ENCODE measurements at regions not wholly inside any gene's neighbourhood (a gene's known extent, or its start where the extent isn't known, plus 50 kb on each side); places are given as distances from the start of the nearest gene placed in this dataset.

DNA sequence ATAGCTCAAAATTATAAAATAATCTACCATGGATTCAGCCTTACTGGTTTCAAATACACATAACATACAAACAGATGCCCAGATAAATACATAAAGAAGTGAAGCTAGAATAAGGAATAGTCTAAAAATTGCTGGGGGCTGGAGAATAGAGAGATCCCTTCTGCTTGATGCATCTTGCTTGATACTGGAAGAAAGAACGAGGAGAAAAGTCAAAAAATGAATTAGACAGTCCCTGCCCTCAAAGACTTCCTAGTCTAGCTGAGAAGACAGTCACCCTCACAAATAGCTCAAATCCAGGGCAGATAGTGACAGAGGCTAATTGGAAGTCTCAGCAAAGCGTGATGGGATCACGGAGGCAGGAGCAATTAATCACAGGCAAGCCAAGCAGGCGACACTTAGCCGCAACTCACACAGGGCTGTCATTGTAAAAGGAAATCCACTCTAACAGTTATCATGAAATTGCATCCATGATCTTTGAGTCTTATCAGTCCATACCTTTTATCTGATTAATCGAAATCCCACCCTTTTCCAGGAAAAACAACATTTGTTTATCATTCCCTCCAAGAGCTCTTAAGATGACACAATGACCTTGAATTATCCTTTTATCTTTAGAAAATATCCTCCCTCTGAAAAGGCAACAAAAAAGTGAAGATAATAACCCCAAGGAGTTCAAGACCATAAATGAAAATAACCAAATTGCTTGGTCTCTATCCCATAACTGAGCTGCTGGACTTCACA lies 59.7 kb upstream of the TIAM1 start:
- Histone ChIP-seq H3K4me1 (ENCODE audit: insufficient read depth, low read length) (peaks cover 7% of the 10 kb centered on the region; the same call in 1 of the 2 replicates), H3K36me3 (ENCODE audit: insufficient read depth, low read length) (no peaks in the 10 kb centered on the region), H3K9me3 (ENCODE audit: control insufficient read depth, insufficient read depth, low read length) (no peaks in the 10 kb centered on the region), H3K9ac (ENCODE audit: low read depth, low read length) (no peak overlapping the region)

DNA sequence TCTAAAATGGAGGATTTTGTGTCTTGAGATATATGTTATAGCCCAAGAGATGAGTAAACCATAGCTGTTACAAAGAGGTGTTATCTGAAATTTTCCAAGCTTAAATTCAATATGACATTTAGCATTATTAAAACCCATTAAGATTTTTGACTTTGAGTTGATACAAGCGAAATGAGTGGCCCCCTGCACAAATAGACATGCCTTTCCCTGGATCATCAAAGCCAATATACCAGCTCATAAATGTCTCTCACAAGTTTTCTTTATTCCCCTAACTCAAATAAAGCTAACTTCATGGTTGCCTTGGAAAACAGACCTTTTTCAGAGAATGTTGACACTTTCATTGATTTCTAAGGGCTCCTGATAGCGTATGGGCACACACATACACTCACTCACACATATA lies 55.5 kb upstream of the TIAM1 start:
- no peaks in the 10 kb centered on the region for H3K36me3 ChIP-seq (ENCODE audit: insufficient read depth, low read length)
- H3K9ac ChIP-seq (ENCODE audit: low read depth, low read length), result no peak overlapping the region
- no peaks in the 10 kb centered on the region for H3K9me3 ChIP-seq (ENCODE audit: control insufficient read depth, insufficient read depth, low read length)
- H3K4me1 ChIP-seq (ENCODE audit: insufficient read depth, low read length), result peaks cover 16% of the 10 kb centered on the region

GRCh38 chr21:31398574-31398973 lies 54.5 kb upstream of the TIAM1 start:
- Histone ChIP-seq H3K9me3 (ENCODE audit: control insufficient read depth, insufficient read depth, low read length) (no peaks in the 10 kb centered on the region), H3K4me1 (ENCODE audit: insufficient read depth, low read length) (peaks cover 16% of the 10 kb centered on the region), H3K9ac (ENCODE audit: low read depth, low read length) (no peak overlapping the region), H3K36me3 (ENCODE audit: insufficient read depth, low read length) (no peaks in the 10 kb centered on the region)

- Histone ChIP-seq H3K9me3 (ENCODE audit: control insufficient read depth, insufficient read depth, low read length) (no peaks in the 10 kb centered on the region), H3K9ac (ENCODE audit: low read depth, low read length) (no peak overlapping the region), H3K36me3 (ENCODE audit: insufficient read depth, low read length) (no peaks in the 10 kb centered on the region), H3K4me1 (ENCODE audit: insufficient read depth, low read length) (peaks cover 16% of the 10 kb centered on the region)
These were observed 53.9 kb upstream of the TIAM1 start for GRCh38 chr21:31397939-31398338.

DNA sequence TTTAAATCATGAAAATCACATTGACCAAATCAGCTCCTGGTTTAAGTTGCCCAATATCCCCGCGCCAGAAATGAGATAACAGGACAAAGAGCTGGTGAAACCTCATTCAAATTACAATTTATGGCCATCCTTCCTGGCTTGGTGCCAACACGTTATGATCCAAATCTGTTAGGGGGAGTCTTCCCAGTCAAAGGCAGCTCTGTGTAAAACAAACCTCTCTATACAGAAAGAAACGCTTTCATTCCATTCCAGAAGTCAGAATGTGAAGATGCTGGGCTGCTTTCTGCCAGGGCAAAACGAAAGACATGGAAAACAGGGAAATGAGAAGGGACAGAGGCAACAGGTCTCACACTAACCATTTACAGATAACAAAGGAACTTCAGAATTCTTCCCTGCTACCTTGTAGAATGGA lies 53.5 kb upstream of the TIAM1 start:
- Histone ChIP-seq H3K9ac (ENCODE audit: low read depth, low read length) (no peak overlapping the region), H3K36me3 (ENCODE audit: insufficient read depth, low read length) (no peaks in the 10 kb centered on the region), H3K4me1 (ENCODE audit: insufficient read depth, low read length) (peaks cover 16% of the 10 kb centered on the region), H3K9me3 (ENCODE audit: control insufficient read depth, insufficient read depth, low read length) (no peaks in the 10 kb centered on the region)

- no peaks in the 10 kb centered on the region for H3K9me3 ChIP-seq (ENCODE audit: control insufficient read depth, insufficient read depth, low read length)
- peaks cover 16% of the 10 kb centered on the region for H3K4me1 ChIP-seq (ENCODE audit: insufficient read depth, low read length)
- no peak overlapping the region for H3K9ac ChIP-seq (ENCODE audit: low read depth, low read length)
- H3K36me3 ChIP-seq (ENCODE audit: insufficient read depth, low read length), result no peaks in the 10 kb centered on the region
These were observed 53.0 kb upstream of the TIAM1 start for GRCh38 chr21:31397030-31397429.

DNA sequence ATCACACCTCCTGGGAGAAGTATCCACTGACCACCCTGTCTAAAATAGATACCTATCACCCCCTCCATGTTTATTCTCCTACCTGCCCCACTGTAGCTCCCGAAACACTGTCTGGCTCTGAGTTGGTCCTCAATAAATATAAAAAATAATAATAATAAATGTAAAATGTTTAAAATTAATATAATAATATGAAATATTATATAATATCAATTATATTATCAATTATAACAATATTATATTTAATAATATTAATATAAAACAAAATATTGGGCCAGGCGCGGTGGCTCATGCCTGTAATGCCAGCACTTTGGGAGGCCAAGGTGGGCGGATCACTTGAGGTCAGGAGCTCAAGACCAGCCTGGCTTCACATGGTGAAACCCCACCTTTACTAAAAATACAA lies 52.3 kb upstream of the TIAM1 start:
- H3K9me3 ChIP-seq (ENCODE audit: control insufficient read depth, insufficient read depth, low read length), result no peaks in the 10 kb centered on the region
- peaks cover 16% of the 10 kb centered on the region for H3K4me1 ChIP-seq (ENCODE audit: insufficient read depth, low read length)

DNA sequence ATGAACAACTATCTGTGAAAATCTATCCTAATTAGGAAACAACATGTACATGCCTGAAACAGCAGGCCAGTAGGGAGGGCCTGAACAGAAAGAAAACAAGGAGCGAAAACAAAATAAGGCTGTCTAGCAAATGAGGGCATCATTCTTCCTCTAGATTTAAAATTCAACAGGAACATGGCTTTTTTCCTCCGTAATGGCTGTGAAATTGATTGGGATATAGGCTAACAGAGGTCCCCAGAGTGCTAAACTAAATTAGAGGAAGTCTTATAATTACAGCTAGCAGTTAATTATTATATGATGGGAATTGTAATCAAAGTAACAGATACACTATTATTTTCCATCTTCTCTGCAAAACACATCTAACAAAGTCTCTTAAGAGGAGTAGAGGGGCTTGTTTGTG lies 51.7 kb upstream of the TIAM1 start:
- Histone ChIP-seq H3K9me3 (ENCODE audit: control insufficient read depth, insufficient read depth, low read length) (no peaks in the 10 kb centered on the region), H3K9ac (ENCODE audit: low read depth, low read length) (no peak overlapping the region), H3K4me1 (ENCODE audit: insufficient read depth, low read length) (peaks cover 12% of the 10 kb centered on the region), H3K36me3 (ENCODE audit: insufficient read depth, low read length) (no peaks in the 10 kb centered on the region)

More for the DNA sequence above, 52.3 kb upstream of the TIAM1 start:
- H3K36me3 ChIP-seq (ENCODE audit: insufficient read depth, low read length), result no peaks in the 10 kb centered on the region
- no peak overlapping the region for H3K9ac ChIP-seq (ENCODE audit: low read depth, low read length)

DNA sequence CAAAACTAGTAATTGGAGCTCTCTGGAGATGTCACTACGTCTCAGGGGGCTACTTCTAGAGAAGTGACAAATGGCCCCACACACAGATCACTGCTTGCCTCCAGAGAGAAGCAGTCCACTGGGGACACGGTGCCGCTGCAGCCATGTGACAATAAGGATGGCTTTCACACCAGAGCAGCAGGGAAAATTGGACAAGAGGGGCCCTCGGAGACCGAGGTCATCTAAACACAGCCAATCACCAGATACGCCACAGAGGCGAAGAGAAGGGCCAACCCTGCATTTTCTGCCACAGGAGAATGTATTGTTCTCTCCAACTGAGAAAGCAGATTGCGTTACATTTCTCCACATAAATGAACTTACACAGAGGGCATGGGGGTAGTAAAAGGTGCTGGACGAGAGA lies 51.2 kb upstream of the TIAM1 start:
- H3K4me1 ChIP-seq (ENCODE audit: insufficient read depth, low read length), result peaks cover 9% of the 10 kb centered on the region
- no peaks in the 10 kb centered on the region for H3K36me3 ChIP-seq (ENCODE audit: insufficient read depth, low read length)
- no peaks in the 10 kb centered on the region for H3K9me3 ChIP-seq (ENCODE audit: control insufficient read depth, insufficient read depth, low read length)
- no peak overlapping the region for H3K9ac ChIP-seq (ENCODE audit: low read depth, low read length)

DNA sequence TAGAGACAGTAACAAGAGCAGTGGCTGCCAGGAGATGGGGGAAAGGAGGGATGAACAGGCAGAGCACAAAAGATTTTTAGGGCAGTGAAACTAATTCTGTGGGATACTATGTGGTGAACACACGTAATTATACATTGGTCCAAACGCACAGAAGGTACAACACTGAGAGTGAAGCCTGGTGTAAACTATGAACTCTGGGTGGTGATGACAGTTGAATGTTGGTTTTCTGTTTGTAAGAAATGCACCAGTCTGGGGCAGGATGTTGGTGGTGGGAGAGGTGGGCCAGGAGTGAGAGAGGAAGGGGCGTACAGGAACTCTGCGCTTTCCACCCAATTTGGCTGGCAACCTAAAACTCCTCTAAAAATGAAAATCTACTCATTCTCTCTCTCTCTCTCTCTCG lies 50.2 kb upstream of the TIAM1 start:
- no peak overlapping the region for H3K9ac ChIP-seq (ENCODE audit: low read depth, low read length)
- no peaks in the 10 kb centered on the region for H3K36me3 ChIP-seq (ENCODE audit: insufficient read depth, low read length)
- H3K4me1 ChIP-seq (ENCODE audit: insufficient read depth, low read length), result peaks cover 8% of the 10 kb centered on the region; the same call in 1 of the 2 replicates
- H3K9me3 ChIP-seq (ENCODE audit: control insufficient read depth, insufficient read depth, low read length), result no peaks in the 10 kb centered on the region
